Lung (tissue), 11 donors: ENCODE measurements at regions not wholly inside any gene's neighbourhood (a gene's known extent, or its start where the extent isn't known, plus 50 kb on each side); places are given as distances from the start of the nearest gene placed in this dataset.

Source experiments
- ATAC-seq: fragments of 200-7000 bp; cut with Tn5 transposase; one replicate; pipeline ENCODE4 v1.9.1; 2020; ENCODE audit warnings: moderate number of reproducible peaks; ENCODE audit not compliant: insufficient read depth, low FRiP score
- DNase-seq, 3 donors: peaks; one replicate each; pipeline ENCODE4 v3.0.0-alpha.2; 2013 to 2017
- H3K27ac ChIP-seq, 2 donors: one replicate each; pipeline ENCODE4 v1.5.1; 2013; ENCODE audit warnings: mild to moderate bottlenecking in 2 of 2, moderate library complexity in 2 of 2, control low read depth in 1 of 2, inconsistent platforms in 1 of 2, low read depth in 1 of 2, low read length in 1 of 2
- H3K27me3 ChIP-seq, 3 donors: one replicate each; pipeline ENCODE4 v1.5.1; 2013; ENCODE audit warnings: low read length in 2 of 3; ENCODE audit not compliant: control insufficient read depth in 3 of 3, insufficient read depth in 3 of 3
- H3K36me3 ChIP-seq, 4 donors: one replicate each; pipeline ENCODE4 v1.5.1; 2013; ENCODE audit warnings: low read length in 4 of 4, mild to moderate bottlenecking in 1 of 4, moderate library complexity in 1 of 4; ENCODE audit not compliant: control insufficient read depth in 4 of 4, insufficient read depth in 4 of 4
- H3K4me1 ChIP-seq, 5 donors: one replicate each; pipeline ENCODE4 v1.5.1; 2013; ENCODE audit warnings: low read length in 5 of 5, mild to moderate bottlenecking in 2 of 5, moderate library complexity in 1 of 5; ENCODE audit not compliant: control insufficient read depth in 5 of 5, insufficient read depth in 5 of 5
- H3K4me3 ChIP-seq: one replicate; pipeline ENCODE4 v1.5.1; 2013; ENCODE audit warnings: mild to moderate bottlenecking, control low read depth, moderate library complexity
- H3K9ac ChIP-seq, 2 donors: one replicate each; pipeline ENCODE4 v1.5.1; 2013; ENCODE audit warnings: low read length in 2 of 2, control low read depth in 1 of 2; ENCODE audit not compliant: insufficient read depth in 1 of 2
- H3K9me3 ChIP-seq, 4 donors: one replicate each; pipeline ENCODE4 v1.5.1; 2013; ENCODE audit warnings: low read length in 3 of 4, mild to moderate bottlenecking in 1 of 4, moderate library complexity in 1 of 4; ENCODE audit not compliant: control insufficient read depth in 4 of 4, insufficient read depth in 3 of 4
- WGBS, 2 donors: extraction: QIAGEN DNeasy Blood & Tissue Kit; methylation state at CpG; one replicate each; pipeline ENCODE4 v1.1.7; 2013; 5-methylcytosine and 5-hydroxymethylcytosine counted together
- TF ChIP-seq, protein P1 (sequence below): IDR thresholded peaks from 2 replicates; pipeline ENCODE4 v1.5.1; 2012; ENCODE audit warnings: mild to moderate bottlenecking; ENCODE audit errors: control extremely low read depth, extremely low read depth
- donor health status: control.
- donor health status: control.
- donor health status: Bipolar disorder and iron deficiency.
- donor health status: healthy.
- donor health status: DM: yes; HTN: yes; CAD: no.

DNA sequence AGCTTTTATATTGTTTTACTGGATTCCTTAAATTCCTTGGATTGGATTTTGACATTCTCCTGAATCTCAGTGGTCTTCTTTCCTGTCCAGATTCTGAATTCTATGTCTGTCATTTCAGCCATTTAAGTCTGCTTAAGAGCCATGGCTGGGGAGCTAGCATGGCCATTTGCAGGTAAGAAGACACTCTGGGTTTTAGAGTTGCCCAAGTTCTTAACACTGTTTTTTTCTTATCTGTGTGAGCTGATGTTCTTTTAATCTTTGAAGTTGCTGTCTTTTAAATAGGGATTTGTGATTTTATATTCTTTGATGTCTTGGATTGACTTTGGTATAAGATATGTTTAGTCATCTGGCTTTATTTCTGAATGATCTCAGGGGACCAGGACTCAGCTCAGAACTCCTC is 677.2 kb downstream of the CCDC85A start:
- Histone ChIP-seq H3K27ac (no peak overlapping the region), H3K4me1 (no peaks in the 10 kb centered on the region), H3K4me3 (no peak overlapping the region), H3K27me3 (no peaks in the 10 kb centered on the region), H3K36me3 (no peaks in the 10 kb centered on the region), H3K9me3 (peaks cover 0 to 2% (median 0%) of the 10 kb centered on the region in 4 donors), H3K9ac (no peak overlapping the region)
- TF ChIP-seq, protein P1, sequence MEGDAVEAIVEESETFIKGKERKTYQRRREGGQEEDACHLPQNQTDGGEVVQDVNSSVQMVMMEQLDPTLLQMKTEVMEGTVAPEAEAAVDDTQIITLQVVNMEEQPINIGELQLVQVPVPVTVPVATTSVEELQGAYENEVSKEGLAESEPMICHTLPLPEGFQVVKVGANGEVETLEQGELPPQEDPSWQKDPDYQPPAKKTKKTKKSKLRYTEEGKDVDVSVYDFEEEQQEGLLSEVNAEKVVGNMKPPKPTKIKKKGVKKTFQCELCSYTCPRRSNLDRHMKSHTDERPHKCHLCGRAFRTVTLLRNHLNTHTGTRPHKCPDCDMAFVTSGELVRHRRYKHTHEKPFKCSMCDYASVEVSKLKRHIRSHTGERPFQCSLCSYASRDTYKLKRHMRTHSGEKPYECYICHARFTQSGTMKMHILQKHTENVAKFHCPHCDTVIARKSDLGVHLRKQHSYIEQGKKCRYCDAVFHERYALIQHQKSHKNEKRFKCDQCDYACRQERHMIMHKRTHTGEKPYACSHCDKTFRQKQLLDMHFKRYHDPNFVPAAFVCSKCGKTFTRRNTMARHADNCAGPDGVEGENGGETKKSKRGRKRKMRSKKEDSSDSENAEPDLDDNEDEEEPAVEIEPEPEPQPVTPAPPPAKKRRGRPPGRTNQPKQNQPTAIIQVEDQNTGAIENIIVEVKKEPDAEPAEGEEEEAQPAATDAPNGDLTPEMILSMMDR, result no peak
- no peak for DNase-seq
- no peak for ATAC-seq

DNA sequence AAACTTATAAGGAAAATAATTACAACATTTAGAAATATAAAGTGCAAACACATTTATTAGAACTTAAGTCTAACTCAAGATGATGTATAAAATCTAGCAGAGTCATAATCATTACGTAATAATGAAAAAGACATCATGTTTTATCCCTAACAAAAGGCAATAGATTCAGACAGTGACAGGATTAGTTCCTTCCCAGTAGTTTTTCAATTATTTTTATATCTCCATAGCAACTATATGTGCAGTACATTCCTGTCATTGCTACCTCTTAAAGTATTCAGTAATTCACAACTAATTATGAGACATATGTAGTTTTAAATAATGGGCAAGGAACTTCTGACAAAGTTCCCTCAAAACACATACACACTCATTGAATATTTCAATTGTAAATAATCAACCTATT is 687.9 kb downstream of the CCDC85A start:
- peaks cover 0 to 7% (median 0%) of the 10 kb centered on the region in 4 donors for H3K9me3 ChIP-seq
- no peaks in the 10 kb centered on the region for H3K36me3 ChIP-seq
- DNase-seq, result no peak
- WGBS, 2 donors, result 87 to 88% methylated on average over 1 of the region's 1 CpG
- H3K27ac ChIP-seq, result no peak overlapping the region
- H3K9ac ChIP-seq, result no peak overlapping the region
- H3K27me3 ChIP-seq, result no peaks in the 10 kb centered on the region
- H3K4me3 ChIP-seq, result no peak overlapping the region
- no peaks in the 10 kb centered on the region for H3K4me1 ChIP-seq
- no peak for ATAC-seq
- TF ChIP-seq, protein P1, result no peak

GRCh38 chr2:56874717-56875116 is 690.9 kb downstream of the CCDC85A start:
- H3K4me1 ChIP-seq, result no peaks in the 10 kb centered on the region
- DNase-seq (no peak), ATAC-seq (no peak)
- no peaks in the 10 kb centered on the region for H3K36me3 ChIP-seq
- no peak overlapping the region for H3K27ac ChIP-seq
- H3K27me3 ChIP-seq, result no peaks in the 10 kb centered on the region
- H3K9ac ChIP-seq, result no peak overlapping the region
- H3K4me3 ChIP-seq, result no peak overlapping the region
- TF ChIP-seq, protein P1, result no peak
- H3K9me3 ChIP-seq, result peaks cover 0 to 7% (median 0%) of the 10 kb centered on the region in 4 donors
- WGBS, 2 donors, result 88% methylated on average over 4 of the region's 4 CpGs

GRCh38 chr2:56889738-56890137 is 705.9 kb downstream of the CCDC85A start:
- no peaks in the 10 kb centered on the region for H3K27me3 ChIP-seq
- ATAC-seq (no peak), DNase-seq (no peak)
- TF ChIP-seq, protein P1, result no peak
- no peak overlapping the region for H3K27ac ChIP-seq
- H3K4me3 ChIP-seq, result no peak overlapping the region
- H3K9me3 ChIP-seq, result peaks cover 0 to 2% (median 0%) of the 10 kb centered on the region in 4 donors
- H3K4me1 ChIP-seq, result no peaks in the 10 kb centered on the region
- no peaks in the 10 kb centered on the region for H3K36me3 ChIP-seq
- WGBS, 2 donors, result 90 to 91% methylated on average over 2 of the region's 2 CpGs
- H3K9ac ChIP-seq, result no peak overlapping the region
